HuH-7 (cell line): ENCODE measurements at regions not wholly inside any gene's neighbourhood (a gene's known extent, or its start where the extent isn't known, plus 50 kb on each side); places are given as distances from the start of the nearest gene placed in this dataset.

Experiments used
- DNase-seq: peaks from one replicate; pipeline ENCODE4 v3.0.0; 2011; ENCODE audit warnings: low spot score

DNA sequence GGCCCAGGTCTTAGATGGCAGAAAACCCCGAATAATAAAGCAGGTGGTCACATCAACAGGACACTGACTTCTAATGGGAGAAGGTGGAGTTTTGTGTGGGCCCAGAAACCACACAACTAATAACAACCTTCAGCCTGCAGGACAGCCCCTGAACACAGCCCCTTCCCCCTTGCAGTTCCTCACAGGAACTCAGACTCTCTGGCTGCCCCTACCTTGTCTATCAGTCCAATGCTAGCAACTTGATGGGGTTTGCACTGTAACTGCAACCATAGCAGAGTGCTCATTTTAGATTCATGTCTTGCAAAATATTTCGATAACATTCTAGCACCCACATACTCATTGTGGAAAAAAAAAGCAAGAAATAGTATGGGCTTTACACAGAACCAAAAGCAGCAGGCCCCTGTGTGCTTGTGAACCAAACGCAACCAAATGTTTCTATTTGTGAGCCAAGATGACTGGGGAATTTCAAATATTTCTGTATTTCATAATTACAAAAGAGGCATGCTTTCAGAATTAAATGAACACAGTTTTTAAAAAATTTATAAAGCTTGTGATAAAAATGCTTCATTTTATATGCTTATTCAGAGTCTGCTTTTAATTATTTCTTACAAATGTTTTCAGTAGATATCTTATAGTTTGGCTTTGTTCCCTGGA, 62.7 kb upstream of the PDE4D start:
- DNase-seq = no peak

GRCh38 chr5:59955241-59955640, 61.7 kb upstream of the PDE4D start:
- no peak for DNase-seq

DNA sequence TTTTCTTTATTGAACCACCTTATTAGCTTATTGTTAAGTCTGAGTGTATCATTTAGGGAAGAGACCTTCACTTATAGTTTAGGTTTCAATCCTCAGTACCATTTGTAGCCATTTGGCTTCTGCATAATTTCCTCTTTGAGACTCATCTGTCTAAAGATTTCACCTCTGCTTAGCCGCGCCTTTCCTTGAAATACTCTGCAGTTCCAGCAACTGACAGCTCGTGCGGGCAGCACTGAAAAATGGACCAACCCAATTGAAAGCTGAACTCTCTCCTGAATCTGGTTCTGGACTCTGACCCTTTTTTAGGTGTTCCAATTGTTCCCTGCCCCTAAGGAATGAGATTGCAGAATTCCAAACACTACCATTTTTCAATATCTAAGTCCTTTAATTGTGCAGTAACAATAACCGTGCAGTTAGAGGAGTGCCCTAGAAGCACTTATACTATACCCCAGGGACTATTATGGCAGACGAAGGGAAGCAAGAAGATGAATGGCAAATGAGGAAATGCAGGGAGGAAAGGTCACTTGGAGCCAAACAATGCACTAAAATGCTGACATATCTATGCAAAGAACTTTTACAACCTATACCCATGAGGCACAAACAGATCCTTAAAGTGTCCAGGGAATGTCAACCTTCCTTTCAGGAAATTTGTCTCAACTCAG, 50.1 kb upstream of the PDE4D start:
- no peak for DNase-seq
